ENCODE measurements at regions not wholly inside any gene's neighbourhood (a gene's known extent, or its start where the extent isn't known, plus 50 kb on each side); places are given as distances from the start of the nearest gene placed in this dataset.
A peak's percentile ranks its signal among the peaks of the same experiment; 100 is the strongest.

- Mint-ChIP-seq H3K9me3 (peaks cover 18% of the 10 kb centered on the region), H3K36me3 (ENCODE audit: low read depth) (peaks cover 1% of the 10 kb centered on the region), H3K27me3 (no peaks in the 10 kb centered on the region), H3K27ac (no peak overlapping the region), H3K4me3 (no peak overlapping the region), H3K4me1 (ENCODE audit: low read depth) (no peaks in the 10 kb centered on the region)
- intact Hi-C loops (cut with micrococcal nuclease), result no loop called here
- DNase-seq (no peak), ATAC-seq (no peak)
- no peak for TF ChIP-seq CTCF (IDR thresholded peaks at IDR 0.05)
- CTCF ChIA-PET, result no interaction called here
- POLR2A ChIA-PET, result no interaction called here
These were observed 81.6 kb upstream of the RERGL start for GRCh38 chr12:18171571-18171970.

- H3K27ac Mint-ChIP-seq, result no peak overlapping the region
- no peak for DNase-seq
- intact Hi-C loops (cut with micrococcal nuclease), result no loop called here
- H3K4me3 Mint-ChIP-seq, result no peak overlapping the region
- no peak for ATAC-seq
- H3K9me3 Mint-ChIP-seq, result peaks cover 17% of the 10 kb centered on the region
- CTCF ChIA-PET, result no interaction called here
- POLR2A ChIA-PET, result no interaction called here
- peaks cover 8% of the 10 kb centered on the region for H3K4me1 Mint-ChIP-seq (ENCODE audit: low read depth)
- no peaks in the 10 kb centered on the region for H3K27me3 Mint-ChIP-seq
- TF ChIP-seq CTCF (IDR thresholded peaks at IDR 0.05), result no peak
- peaks cover 1% of the 10 kb centered on the region for H3K36me3 Mint-ChIP-seq (ENCODE audit: low read depth)
These were observed 78.0 kb upstream of the RERGL start for GRCh38 chr12:18168016-18168415.

- intact Hi-C loops (cut with micrococcal nuclease), result no loop called here
- ChIA-PET POLR2A (no interaction called here), CTCF (no interaction called here)
- Mint-ChIP-seq H3K27ac (peak overlapping the region; percentile 18), H3K9me3 (peaks cover 5% of the 10 kb centered on the region), H3K4me1 (ENCODE audit: low read depth) (peaks cover 8% of the 10 kb centered on the region), H3K4me3 (no peak overlapping the region), H3K27me3 (no peaks in the 10 kb centered on the region), H3K36me3 (ENCODE audit: low read depth) (no peaks in the 10 kb centered on the region)
- peak; percentile 37 for ATAC-seq
- TF ChIP-seq CTCF (IDR thresholded peaks at IDR 0.05), result no peak
- DNase-seq, result no peak
These were observed 75.9 kb upstream of the RERGL start for GRCh38 chr12:18165889-18166288.

- ChIA-PET POLR2A (no interaction called here), CTCF (no interaction called here)
- Mint-ChIP-seq H3K27me3 (no peaks in the 10 kb centered on the region), H3K36me3 (ENCODE audit: low read depth) (no peaks in the 10 kb centered on the region), H3K9me3 (peaks cover 5% of the 10 kb centered on the region), H3K27ac (peak overlapping the region; percentile 18), H3K4me3 (no peak overlapping the region), H3K4me1 (ENCODE audit: low read depth) (peaks cover 8% of the 10 kb centered on the region)
- no peak for TF ChIP-seq CTCF (IDR thresholded peaks at IDR 0.05)
- DNase-seq (peak; percentile 7), ATAC-seq (peak; percentile 89)
- intact Hi-C loops (cut with micrococcal nuclease), result no loop called here
These were observed 75.5 kb upstream of the RERGL start for GRCh38 chr12:18165422-18165871.

GRCh38 chr12:18160901-18161300 is 70.9 kb upstream of the RERGL start:
- ChIA-PET CTCF (no interaction called here), POLR2A (no interaction called here)
- Mint-ChIP-seq H3K4me1 (ENCODE audit: low read depth) (peaks cover 7% of the 10 kb centered on the region), H3K4me3 (no peak overlapping the region), H3K9me3 (peaks cover 5% of the 10 kb centered on the region), H3K36me3 (ENCODE audit: low read depth) (no peaks in the 10 kb centered on the region), H3K27me3 (no peaks in the 10 kb centered on the region), H3K27ac (no peak overlapping the region)
- DNase-seq (no peak), ATAC-seq (no peak)
- intact Hi-C loops (cut with micrococcal nuclease), result no loop called here
- TF ChIP-seq CTCF (IDR thresholded peaks at IDR 0.05), result no peak
